Spleen (tissue), 11 donors: ENCODE measurements at regions not wholly inside any gene's neighbourhood (a gene's known extent, or its start where the extent isn't known, plus 50 kb on each side); places are given as distances from the start of the nearest gene placed in this dataset.

Source experiments
- DNase-seq: peaks from one replicate; pipeline ENCODE4 v3.0.0-alpha.2; 2020
- H3K27ac ChIP-seq, 8 donors: fragments of 200-600 bp; sonication (generic) in 7 of 8; 1 replicate in 4 of 8; 2 replicates in 4 of 8; pipeline versions ENCODE4 v1.5.0 to v1.8.0; 2016 to 2021; ENCODE audit warnings: inconsistent platforms in 4 of 8, mild to moderate bottlenecking in 4 of 8, moderate library complexity in 1 of 8
- H3K27me3 ChIP-seq, 7 donors: fragments of 200-600 bp; sonication (generic) in 6 of 7; replicated peaks in 1 of 7; 1 replicate in 4 of 7; 2 replicates in 3 of 7; pipeline versions ENCODE4 v1.5.0 to v1.8.0; 2016 to 2021; ENCODE audit warnings: inconsistent platforms in 3 of 7, mild to moderate bottlenecking in 1 of 7
- H3K36me3 ChIP-seq, 6 donors: fragments of 200-600 bp; sonication (generic) in 5 of 6; 1 replicate in 4 of 6; 2 replicates in 2 of 6; pipeline versions ENCODE4 v1.5.0 to v1.8.0; 2016 to 2021; ENCODE audit warnings: inconsistent platforms in 2 of 6
- H3K4me1 ChIP-seq, 6 donors: fragments of 200-600 bp; sonication (generic) in 5 of 6; 1 replicate in 3 of 6; 2 replicates in 3 of 6; pipeline versions ENCODE4 v1.5.0 to v1.8.0; 2016 to 2021; ENCODE audit warnings: inconsistent platforms in 3 of 6
- H3K4me3 ChIP-seq, 8 donors: fragments of 200-600 bp; sonication (generic) in 7 of 8; 1 replicate in 4 of 8; 2 replicates in 4 of 8; pipeline versions ENCODE4 v1.5.0 to v1.8.0; 2016 to 2021; ENCODE audit warnings: inconsistent platforms in 4 of 8, mild to moderate bottlenecking in 4 of 8, moderate library complexity in 2 of 8
- H3K9me3 ChIP-seq, 8 donors: fragments of 200-600 bp; sonication (generic) in 7 of 8; 1 replicate in 4 of 8; 2 replicates in 4 of 8; pipeline versions ENCODE4 v1.5.0 to v1.8.0; 2016 to 2021; ENCODE audit warnings: inconsistent platforms in 4 of 8
- CTCF ChIP-seq, 11 experiments: fragments of 200-600 bp in 7 of 11; fragments of 450-650 bp in 4 of 11; sonication (generic) in 4 of 11; IDR thresholded peaks in 8 of 11; conservative IDR thresholded peaks in 3 of 11; 1 replicate in 7 of 11; 2 replicates in 4 of 11; pipeline versions ENCODE4 v1.4.0 to v1.8.0; 2016 to 2021; ENCODE audit warnings: antibody characterized with exemption in 11 of 11, inconsistent platforms in 4 of 11, mild to moderate bottlenecking in 1 of 11
- POLR2A ChIP-seq, 3 donors: fragments of 450-650 bp; IDR thresholded peaks; one replicate each; pipeline ENCODE4 v1.5.1; 2017; ENCODE audit warnings: antibody characterized with exemption in 3 of 3, mild to moderate bottlenecking in 1 of 3
- POLR2AphosphoS5 ChIP-seq, 3 donors: sonication (generic); formaldehyde crosslinking; IDR thresholded peaks; one replicate each; pipeline ENCODE4 v1.5.1; 2017; ENCODE audit warnings: antibody characterized with exemption in 3 of 3
- WGBS, 5 donors: extraction: QIAGEN DNeasy Blood & Tissue Kit in 3 of 5; methylation state at CpG; one replicate each; pipeline versions ENCODE4 v1.1.5 to v1.1.7; 2013 to 2018; 5-methylcytosine and 5-hydroxymethylcytosine counted together
- intact Hi-C: fragments of 100-400 bp; cut with DNase I; formaldehyde crosslinking; loops from one replicate; pipeline ENCODE4 v1.15.0; 2023; ENCODE audit warnings: low total_unique reads
- donor health status: healthy with polysubstance abuse.
- donor health status: DM: no; HTN: no; CAD: no; lungs with moderate emphysema.
- donor health status: DM: no; HTN: no; CAD: no.
- donor health status: Bipolar disorder and iron deficiency.
- donor health status: healthy.
- donor health status: DM: no; HTN: no; CAD: no.
- donor health status: DM: yes; HTN: yes; CAD: no.

GRCh38 chr5:133838286-133838685 is 130.1 kb downstream of the C5orf15 start:
- 87 to 95% (median 91%) methylated on average over 3 of the region's 3 CpGs for WGBS, 5 donors
- H3K4me1 ChIP-seq = no peaks in the 10 kb centered on the region
- peaks cover 0 to 6% (median 0%) of the 10 kb centered on the region in 7 donors for H3K27me3 ChIP-seq
- H3K27ac ChIP-seq = no peak overlapping the region
- H3K36me3 ChIP-seq = no peaks in the 10 kb centered on the region
- intact Hi-C loops = no loop called here
- DNase-seq = no peak
- TF ChIP-seq POLR2A (IDR thresholded peaks at IDR 0.05) (no peak), CTCF (IDR thresholded peaks at IDR 0.05 in 8 of 11, conservative IDR thresholded peaks at IDR 0.05 in 3 of 11) (no peak), POLR2AphosphoS5 (IDR thresholded peaks at IDR 0.05) (no peak)
- peaks cover 0 to 11% (median 0%) of the 10 kb centered on the region in 8 donors for H3K9me3 ChIP-seq
- no peak overlapping the region for H3K4me3 ChIP-seq

GRCh38 chr5:133831491-133832224 is 136.8 kb downstream of the C5orf15 start:
- no peak for DNase-seq
- H3K27me3 ChIP-seq = no peaks in the 10 kb centered on the region
- H3K4me3 ChIP-seq = no peak overlapping the region
- H3K9me3 ChIP-seq = peaks cover 0 to 11% (median 0%) of the 10 kb centered on the region in 8 donors
- H3K36me3 ChIP-seq = no peaks in the 10 kb centered on the region
- intact Hi-C loops = no loop called here
- 69 to 81% (median 75%) methylated on average over 12 of the region's 12 CpGs for WGBS, 5 donors
- H3K4me1 ChIP-seq = no peaks in the 10 kb centered on the region
- no peak overlapping the region for H3K27ac ChIP-seq
- TF ChIP-seq CTCF (IDR thresholded peaks at IDR 0.05 in 8 of 11, conservative IDR thresholded peaks at IDR 0.05 in 3 of 11) = no peak
- TF ChIP-seq POLR2A (IDR thresholded peaks at IDR 0.05) = no peak
- TF ChIP-seq POLR2AphosphoS5 (IDR thresholded peaks at IDR 0.05) = no peak

- TF ChIP-seq POLR2AphosphoS5 (IDR thresholded peaks at IDR 0.05) (no peak), CTCF (IDR thresholded peaks at IDR 0.05 in 8 of 11, conservative IDR thresholded peaks at IDR 0.05 in 3 of 11) (no peak), POLR2A (IDR thresholded peaks at IDR 0.05) (no peak)
- no peaks in the 10 kb centered on the region for H3K36me3 ChIP-seq
- no peak overlapping the region for H3K4me3 ChIP-seq
- no peak for DNase-seq
- no peak overlapping the region for H3K27ac ChIP-seq
- WGBS, 5 donors = 77 to 94% (median 85%) methylated on average over 3 of the region's 3 CpGs
- peaks cover 0 to 2% (median 0%) of the 10 kb centered on the region in 6 donors for H3K4me1 ChIP-seq
- intact Hi-C loops = no loop called here
- H3K9me3 ChIP-seq = peaks cover 0 to 11% (median 0%) of the 10 kb centered on the region in 8 donors
- no peaks in the 10 kb centered on the region for H3K27me3 ChIP-seq
These were observed 137.5 kb downstream of the C5orf15 start for GRCh38 chr5:133830911-133831310.

- Histone ChIP-seq H3K36me3 (no peaks in the 10 kb centered on the region), H3K27me3 (no peaks in the 10 kb centered on the region), H3K9me3 (peaks cover 0 to 4% (median 0%) of the 10 kb centered on the region in 8 donors), H3K4me3 (no peak overlapping the region), H3K27ac (no peak overlapping the region), H3K4me1 (peaks cover 0 to 9% (median 0%) of the 10 kb centered on the region in 6 donors)
- TF ChIP-seq POLR2AphosphoS5 (IDR thresholded peaks at IDR 0.05) = no peak
- no peak for TF ChIP-seq CTCF (IDR thresholded peaks at IDR 0.05 in 8 of 11, conservative IDR thresholded peaks at IDR 0.05 in 3 of 11)
- no peak for TF ChIP-seq POLR2A (IDR thresholded peaks at IDR 0.05)
- DNase-seq = no peak
- 87 to 96% (median 91%) methylated on average over 3 of the region's 3 CpGs for WGBS, 5 donors
- intact Hi-C loops = no loop called here
These were observed 138.1 kb downstream of the C5orf15 start for GRCh38 chr5:133830281-133830680.
